Kidney glomerular epithelial cell (primary cell): ENCODE measurements at regions not wholly inside any gene's neighbourhood (a gene's known extent, or its start where the extent isn't known, plus 50 kb on each side); places are given as distances from the start of the nearest gene placed in this dataset.

Experiments
- DNase-seq: peaks from one replicate; lab custom pipeline; 2025; lab: John Stamatoyannopoulos, UW

DNA sequence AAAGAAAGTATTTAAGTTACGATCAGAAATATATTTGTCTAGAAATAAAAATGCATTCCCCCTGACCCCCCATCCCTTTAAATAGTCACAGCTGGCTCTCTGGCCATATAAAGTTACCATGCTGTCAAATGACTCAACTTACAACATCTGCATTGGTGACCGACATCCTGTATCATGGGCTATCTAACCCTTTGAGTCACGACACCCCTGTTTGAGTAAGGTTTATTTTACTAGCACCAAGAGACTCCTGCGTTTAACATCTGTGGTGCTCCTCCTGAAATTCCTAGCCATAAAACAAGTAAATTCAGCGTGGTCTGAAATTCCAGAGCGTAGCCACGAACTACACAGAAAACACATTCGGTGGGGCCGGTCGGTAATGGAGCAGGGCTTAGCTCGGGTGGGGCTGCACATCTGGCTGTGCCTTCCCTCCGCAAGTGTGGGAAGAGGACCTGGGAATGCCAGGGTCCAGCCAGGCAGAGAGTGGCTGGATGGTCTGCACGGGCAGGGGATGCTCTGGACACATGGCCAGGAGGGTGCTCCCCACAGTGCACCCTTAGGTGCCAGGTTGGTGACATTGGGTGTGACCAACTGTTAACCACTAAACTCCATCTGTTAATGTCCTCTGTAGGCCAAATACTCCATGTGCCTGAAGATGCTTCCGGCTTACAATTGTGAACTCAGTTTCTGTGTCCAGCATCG lies 53.0 kb upstream of the CLDN14 start:
- DNase-seq, result no peak

DNA sequence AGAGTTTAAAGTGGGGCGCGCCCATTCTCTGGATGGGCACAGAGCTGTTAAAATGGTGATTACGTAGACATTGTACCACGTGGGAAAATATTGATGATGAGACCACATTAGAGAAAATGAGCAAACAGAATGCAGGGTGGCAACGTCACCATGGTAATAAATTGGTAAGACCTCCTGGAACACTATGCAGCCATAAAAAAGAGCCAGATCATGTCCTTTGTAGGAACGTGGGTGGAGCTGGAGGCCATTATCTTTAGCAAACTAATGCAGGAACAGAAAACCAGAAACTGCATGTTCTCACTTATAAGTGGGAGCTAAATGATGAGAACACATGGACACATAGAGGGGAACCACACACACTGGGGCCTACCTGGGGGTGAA lies 53.5 kb upstream of the CLDN14 start:
- DNase-seq, result no peak

DNA sequence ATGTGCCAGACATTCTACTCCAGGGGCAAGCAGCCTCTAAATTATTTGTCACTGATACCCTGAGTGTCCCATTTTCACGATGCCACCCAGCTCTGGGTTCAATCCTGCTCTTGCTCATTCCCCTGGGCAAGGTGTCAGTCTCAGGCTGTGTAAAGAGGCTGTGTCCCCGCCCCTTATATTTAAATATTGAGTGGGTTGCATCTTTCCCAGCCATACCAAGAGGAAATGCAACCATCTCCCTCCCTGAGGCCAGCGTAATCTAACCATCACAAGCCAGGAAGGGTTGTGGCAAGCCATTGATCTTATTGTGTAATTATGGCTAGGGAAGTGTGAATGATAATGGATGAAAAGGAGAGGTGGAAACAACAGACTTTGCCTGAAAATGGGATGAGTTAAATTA lies 54.7 kb upstream of the CLDN14 start:
- DNase-seq, result no peak

DNA sequence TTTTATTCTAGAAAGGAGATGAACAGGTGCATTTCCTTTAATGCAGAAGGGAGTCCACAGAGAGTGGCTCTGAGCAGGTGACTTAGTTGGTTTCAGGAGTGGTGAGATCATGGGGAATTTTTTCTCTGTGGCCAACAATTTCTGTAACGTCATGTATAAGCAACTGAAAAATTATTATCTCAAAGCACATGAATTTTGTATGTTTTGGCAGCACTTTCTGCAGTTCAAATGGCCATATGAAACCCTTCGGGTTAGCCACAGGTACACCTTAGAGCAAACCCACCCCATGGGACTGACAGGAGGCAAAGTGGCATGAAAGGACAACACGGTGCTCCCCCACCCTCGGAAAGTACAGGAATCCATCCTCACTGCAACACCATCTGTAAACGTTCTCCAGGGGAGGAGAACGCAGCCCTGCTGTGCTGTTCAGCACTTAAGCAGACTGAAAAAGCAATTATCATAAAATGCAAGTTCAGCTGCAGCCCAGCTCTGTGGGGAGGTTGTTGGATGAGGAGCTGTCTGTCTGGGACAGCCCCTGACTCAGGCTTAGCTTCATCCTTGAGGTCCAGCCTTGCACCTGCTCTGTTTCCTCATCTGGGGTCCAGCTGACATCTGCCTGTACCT lies 55.8 kb upstream of the CLDN14 start:
- no peak for DNase-seq

DNA sequence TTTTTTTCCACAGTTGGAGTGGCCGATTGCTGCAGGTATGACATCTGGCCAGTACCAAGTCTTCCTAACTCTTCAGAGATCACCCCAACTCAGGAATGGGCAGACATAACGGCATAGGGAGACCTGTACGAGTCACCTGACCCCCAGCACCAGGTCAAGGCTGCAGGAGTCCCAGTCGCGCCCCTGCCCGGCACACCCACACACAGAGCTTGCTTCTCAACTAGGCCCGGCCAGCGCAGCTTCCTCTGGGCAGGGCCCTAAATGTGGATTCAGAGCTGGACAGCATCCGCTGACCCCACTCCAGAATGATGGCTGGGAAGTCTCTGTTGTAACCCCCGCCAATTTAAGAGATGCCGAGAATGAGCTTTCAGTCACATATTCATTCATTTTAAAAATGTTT lies 58.8 kb upstream of the CLDN14 start:
- no peak for DNase-seq

DNA sequence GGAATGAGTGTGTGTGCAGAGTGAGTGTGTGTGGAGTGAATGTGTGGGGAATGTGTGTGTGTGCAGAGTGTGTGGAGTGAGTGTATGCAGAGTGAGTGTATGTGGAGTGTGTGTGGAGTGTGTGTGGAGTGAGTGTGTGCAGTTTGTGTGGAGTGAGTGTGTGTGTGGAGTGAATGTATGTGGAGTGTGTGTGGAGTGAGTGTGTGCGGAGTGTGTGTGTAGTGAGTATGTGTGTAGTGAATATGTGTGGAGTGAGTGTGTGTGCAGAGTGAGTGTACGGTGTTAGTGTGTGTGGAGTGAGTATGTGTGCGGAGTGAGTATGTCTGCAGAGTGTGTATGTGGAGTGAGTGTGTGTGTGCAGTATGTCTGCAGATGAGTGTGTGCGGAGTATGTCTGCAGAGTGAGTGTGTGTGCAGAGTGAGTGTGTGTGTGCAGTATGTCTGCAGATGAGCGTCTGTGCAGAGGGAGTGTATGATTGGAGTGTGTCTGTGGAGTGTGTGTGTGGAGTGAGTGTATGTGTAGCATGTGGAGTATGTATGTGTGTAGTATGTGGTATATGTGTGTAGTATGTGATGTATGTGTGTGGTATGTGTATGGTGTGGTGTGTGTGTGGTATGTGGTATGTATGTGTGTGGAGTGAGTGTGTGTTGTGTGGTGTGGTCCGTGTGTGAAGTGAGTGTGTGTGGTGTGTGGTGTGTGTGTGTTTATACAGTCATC lies 59.7 kb upstream of the CLDN14 start:
- DNase-seq, result no peak

DNA sequence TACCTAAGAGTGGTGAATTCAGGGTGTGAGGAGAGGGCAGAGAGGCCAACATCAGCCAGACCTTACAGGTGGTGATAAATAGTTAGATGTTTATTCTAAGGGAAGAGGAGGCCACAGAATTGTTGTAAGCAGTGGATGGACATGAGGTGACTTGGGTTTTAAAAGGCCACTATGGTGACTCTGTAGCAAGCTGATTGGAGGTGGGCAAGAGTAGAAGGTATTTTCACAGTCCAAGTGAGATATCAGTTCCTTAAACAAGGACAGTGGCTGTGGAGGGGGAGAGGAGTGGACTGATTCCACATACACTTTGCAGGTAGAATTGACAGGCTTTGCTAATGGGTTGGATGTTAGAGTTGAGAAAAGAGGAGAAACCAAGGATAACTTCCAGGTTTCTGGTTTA lies 60.8 kb upstream of the CLDN14 start:
- no peak for DNase-seq

DNA sequence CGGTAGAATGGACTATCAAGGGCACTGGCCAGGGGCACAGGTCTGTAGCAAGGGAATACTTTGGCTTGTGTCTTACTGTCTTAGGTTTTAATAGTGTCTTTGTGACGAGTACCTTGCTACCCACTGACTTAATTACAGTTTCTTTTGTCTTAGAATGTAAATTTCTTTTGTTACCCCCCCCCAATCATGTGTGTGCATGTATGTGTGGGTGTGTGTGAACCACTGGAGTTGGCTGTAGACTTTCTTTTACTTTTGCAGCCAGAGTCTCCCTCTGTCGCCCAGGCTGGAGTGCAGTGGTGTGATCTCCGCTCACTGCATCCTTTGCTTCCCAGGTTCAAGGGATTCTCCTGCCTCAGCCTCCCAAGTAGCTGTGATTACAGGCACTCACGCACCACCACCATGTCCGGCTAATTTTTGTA lies 61.8 kb upstream of the CLDN14 start:
- no peak for DNase-seq

DNA sequence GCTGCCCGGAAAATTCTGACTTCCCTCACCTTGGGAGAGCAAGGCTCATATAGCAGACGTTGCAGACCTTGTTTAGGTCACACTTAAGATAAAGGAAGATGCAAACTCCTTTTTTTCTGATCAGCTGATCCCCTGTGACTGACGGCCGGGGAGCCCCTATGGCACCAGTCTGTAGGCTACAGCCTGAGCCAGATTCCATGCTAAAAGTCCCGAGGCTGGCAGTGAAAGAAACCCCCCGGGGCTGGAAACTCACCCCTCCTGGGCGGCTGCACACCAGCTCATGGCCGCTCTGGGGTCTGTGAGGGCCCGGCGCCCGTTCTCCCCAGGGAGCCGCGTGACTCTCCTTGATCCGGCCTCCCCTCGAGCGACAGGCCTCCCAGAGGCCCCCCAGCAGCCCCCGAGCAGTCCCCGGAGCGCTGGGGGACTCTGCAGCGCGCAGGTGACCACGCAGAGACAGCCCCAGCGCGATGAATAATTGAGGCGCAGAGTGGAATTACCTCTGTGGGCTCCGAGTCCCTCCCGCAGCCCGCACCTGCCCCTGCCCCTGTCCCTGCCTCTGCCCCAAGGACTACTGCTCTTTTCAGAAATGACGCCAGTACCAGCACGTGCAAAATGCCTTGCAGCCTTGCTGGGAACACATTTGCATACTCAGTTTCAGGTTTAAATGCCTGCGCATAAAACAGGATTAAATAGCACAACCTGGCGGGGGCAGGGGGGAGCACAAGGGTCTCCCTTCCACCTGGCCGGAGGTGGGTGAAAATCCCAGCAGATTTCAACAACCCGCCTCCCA lies 62.6 kb upstream of the CLDN14 start:
- no peak for DNase-seq

DNA sequence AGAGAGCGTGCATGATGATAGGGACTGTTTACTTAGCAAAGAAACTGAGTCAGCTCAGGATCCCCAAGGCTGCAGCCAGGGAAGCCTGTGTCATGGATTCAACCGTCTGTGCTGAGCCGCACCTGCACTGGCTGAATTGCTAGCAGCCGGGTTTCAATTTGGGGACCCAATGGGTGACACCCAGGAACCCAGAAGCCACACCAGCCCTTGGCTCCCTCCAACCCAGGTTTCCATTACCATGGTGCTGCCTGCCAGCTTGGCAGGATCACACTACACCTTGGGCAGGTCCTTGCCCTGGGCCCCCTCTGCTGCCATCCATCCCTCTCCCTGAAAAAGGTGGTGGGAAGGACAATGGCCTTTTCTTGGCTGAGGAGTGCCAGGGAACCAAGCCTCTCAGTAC lies 64.0 kb upstream of the CLDN14 start:
- DNase-seq, result no peak

DNA sequence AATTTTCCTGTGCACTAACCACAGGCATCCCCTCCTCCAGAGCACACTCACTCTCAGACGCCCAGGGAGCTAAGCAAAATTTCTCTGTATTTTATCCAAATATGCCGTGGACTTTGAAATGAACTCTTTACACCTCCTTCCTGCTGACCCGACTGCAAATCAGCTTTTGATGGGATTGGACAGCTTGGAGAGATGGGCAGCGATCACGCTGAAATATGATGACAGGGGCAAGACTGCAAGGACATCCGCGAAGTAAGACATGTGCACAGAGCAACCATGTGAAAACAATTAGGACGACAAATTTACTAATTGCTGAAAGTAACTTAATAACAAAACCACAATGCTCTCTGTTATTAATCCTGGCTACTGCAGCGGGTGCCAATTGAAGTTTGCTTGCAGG lies 64.6 kb upstream of the CLDN14 start:
- no peak for DNase-seq

DNA sequence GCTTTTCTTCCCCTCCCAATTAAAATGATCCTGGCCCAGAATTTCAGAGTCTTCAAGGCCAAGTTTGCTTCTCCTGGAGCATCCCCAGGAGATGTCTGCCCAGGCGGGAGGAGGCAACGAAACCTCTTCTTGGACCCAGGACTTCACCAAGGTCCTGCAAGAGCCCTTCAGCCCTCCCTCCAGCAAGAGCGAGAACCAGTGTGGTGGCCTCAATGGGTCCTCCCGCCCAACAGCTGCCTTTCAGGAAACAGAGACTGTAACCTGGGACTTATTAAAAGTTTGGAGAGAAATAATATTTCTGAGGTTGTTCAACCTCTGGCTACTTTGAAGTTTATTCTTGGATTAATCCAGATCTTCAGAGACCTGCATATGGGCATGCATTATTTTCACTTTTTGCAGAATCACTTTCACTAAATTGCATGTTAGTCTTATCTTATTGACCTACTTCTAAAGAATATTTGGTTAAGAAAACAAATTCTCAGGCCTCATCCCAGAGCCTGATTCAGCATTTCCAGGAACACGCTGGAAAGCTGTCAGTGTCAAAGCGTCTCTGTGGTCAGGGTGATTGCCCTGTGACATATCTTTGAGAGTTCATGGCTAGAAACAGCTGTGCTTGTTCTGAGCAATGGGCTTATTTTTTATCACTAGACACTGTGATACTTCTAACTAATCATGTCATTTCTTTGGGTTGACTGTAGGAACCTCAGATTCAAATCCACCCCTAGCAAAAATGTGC lies 66.0 kb upstream of the CLDN14 start:
- DNase-seq, result no peak

DNA sequence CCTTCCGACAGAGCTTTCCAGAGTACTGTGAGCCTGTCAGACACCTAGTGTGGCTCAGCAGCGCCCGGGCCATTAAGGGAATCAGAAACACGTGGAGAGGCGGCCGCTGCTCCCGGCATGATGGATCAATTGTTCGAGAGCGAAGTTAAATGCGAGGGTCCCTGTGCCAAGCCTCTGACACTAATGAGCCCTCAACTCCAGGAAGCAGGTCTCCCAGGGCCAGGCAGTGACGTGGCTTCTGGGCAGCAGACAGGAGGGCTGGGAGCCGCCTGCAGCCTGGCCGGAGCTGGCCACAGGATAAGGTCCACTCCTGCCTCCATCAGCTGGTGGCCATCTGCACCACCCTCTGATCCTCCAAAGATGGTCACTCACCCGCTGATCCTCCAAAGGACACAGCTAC lies 67.5 kb upstream of the CLDN14 start:
- DNase-seq, result no peak

DNA sequence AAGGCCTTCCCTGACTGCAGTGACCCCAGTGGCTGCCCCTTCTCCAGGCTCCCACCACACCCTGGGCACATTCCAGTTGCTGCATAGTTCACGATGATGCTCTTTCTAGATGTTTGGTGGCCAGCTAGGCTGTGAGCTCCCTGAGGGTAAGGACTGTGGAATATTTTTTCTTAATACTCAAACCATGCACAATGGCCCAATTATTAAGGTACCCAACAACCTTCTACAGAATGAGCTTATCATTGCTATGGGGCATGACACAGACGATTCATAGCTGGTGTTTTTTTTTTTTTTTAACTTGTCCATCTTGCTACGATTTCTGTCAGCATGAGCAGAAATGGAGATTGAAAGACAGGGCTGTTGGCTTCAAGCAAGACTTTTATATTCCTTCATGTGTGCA lies 68.9 kb upstream of the CLDN14 start:
- DNase-seq, result no peak

DNA sequence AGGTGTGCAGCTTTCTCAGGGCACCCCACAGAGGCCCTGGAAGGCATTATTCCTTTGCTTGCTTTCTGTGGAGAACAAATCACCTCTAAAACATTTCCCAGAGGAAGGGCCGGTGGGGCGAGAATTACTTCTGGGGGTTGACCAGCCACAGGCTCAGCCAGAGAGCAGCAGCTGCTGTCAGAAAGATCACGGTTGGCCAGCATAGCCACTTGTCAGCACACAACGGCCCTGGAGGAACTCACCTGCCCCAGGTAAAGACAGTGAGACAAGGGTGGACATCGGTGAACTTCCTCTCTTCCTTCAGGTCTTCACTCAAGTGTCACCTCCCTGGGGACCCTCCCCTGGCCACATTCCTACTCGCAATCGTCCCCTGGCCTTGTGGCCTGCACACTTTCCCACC lies 69.5 kb upstream of the CLDN14 start:
- no peak for DNase-seq

DNA sequence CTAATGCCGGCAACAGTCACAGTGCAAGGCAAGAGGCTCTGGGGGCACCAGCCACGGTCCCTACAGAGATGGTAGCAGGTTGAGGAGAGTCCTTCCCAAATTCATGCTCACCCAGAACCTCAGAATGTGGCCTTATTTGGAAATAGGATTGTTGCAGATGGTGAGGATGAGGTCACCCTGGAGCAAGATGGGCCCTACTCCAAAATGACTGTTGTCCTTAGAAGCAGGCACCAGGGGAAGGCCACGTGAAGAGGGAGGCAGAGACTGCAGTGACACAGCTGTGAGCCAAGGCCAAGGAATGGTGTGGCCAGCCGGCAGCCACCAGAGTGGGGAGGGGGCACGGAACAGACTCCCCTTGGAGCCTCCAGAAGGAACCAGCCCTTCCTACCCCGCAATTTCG lies 70.8 kb upstream of the CLDN14 start:
- no peak for DNase-seq

DNA sequence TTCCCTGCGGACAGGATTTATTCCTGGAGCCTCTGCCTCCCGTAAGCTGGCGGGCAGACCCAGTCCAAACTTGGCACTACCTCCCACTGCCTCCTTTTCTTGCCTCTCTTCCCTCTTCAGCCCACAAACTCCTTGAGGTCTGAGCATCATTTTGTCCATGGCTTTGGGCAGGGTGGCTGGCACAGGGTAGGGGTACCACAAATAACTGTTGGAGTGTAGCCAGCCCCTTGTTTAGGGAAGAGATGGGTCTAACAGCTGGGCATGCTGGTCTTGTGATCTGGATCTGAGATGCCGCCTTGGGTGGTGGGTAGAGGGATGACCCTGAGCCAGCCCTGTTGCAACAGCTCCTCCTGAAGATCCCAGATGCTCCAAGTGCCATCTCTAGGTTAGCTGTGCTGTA lies 71.4 kb upstream of the CLDN14 start:
- no peak for DNase-seq

DNA sequence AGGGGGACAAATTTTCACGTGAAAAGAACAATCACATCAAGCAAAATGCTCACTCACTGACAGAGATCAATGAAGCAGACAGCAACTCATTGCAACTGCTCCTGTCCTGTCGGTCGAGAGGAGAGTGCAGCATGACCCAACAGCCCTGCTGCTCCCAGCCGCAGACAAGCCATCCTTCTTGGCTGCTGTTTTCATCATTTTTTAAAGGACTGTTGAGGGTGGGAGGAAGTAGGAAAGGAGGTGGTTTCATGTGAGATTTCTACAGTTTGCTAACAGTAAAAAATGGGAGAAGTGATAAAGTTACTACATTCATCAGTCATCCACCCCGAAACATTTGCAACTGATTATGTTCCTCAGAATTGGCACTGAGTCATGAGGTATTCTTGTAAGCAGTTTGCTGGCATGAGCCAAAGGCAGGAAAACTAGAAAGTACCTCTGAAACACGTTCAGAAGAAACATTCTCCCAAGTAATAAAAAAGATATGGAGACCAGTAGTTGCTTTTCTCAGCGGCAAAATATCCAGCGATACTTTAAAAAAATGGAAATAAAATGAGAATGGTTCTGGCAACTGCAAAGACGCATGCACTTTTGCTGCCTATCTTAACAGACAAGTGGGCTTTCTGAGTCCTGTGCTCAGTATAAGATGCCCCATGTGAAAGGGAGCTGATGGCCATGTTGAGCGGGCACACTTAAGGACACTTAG lies 72.0 kb upstream of the CLDN14 start:
- no peak for DNase-seq

DNA sequence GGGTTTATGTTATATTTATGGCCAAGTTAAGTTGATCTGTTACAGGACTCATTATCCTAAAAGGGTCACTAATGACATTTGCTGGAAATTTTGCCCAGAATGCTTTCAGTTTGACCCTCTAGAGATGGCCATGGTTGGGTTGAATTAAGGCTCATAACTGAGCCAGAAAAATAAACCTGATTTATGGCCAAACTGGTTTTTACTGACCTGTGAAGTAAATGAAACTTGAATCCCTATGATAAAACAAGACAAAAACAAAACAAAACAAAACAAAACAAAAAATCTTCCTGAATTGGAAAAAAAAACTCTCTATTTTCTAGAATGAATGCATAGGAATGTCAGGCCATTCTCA lies 72.5 kb upstream of the CLDN14 start:
- DNase-seq, result no peak

DNA sequence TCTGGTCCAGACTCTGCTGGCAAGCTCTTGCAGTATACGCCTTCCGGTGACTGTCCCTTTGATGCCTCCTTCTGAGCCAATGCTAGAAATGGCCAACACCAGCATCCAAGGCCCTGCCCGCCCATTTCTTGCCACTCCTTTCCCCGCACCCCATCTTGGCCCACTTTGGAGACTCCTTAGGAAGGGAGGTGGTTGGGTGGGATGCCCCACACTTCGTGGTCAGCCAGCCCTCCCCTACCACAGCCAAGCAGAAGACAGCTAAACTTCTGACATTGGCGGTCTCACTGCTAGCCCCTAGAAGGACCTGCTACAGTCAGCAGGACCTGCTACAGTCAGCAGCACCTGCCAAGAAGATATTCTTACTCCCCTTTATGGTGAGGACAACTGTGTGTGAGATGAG lies 73.5 kb upstream of the CLDN14 start:
- DNase-seq, result no peak

DNA sequence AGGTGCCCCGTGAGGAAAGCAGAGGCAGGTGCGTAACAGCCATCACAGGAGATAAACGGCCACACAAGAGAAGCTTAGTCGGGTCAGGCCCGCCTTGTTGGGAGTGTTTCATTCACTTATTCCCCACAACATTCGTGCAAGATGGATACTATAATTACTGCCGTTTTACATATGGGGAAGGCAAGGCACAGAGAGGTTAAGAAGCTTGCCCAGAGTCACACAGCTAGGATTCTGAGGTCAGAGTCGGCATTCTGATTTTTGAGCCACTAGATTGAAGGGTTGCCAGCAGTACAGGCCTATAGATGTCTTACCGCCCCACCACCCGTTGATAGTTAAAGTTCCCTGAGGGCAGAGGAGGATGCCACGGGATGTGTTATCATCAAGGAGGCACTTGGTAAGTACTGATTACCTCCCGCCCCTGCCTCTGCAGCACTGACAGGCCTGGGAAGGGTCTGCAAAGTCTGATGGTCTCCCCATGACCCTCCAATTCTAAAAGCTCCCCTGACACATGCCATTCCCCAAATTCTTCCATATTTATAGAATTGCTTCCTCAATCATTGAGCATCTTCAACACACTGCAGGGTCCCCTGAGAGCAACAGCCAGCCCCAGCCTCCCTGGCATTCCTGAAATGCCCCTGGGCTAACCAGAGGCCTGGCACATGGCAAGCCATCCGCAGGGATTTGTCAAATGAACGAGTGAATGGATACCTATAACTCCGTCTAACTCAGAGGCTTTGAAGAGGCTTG lies 74.7 kb upstream of the CLDN14 start:
- DNase-seq, result no peak
